ENCODE measurements at regions not wholly inside any gene's neighbourhood (a gene's known extent, or its start where the extent isn't known, plus 50 kb on each side); places are given as distances from the start of the nearest gene placed in this dataset.

- CTCF ChIA-PET = no interaction called here
- POLR2A ChIA-PET = no interaction called here
These were observed 153.5 kb downstream of the ZNF608 start for GRCh38 chr5:124592891-124593290.

- ChIA-PET POLR2A (no interaction called here), CTCF (no interaction called here)
These were observed 154.9 kb downstream of the ZNF608 start for GRCh38 chr5:124591583-124591982.

- ChIA-PET CTCF (no interaction called here), POLR2A (no interaction called here)
These were observed 155.8 kb downstream of the ZNF608 start for GRCh38 chr5:124590686-124591085.

GRCh38 chr5:124587280-124587679 lies 159.2 kb downstream of the ZNF608 start:
- CTCF ChIA-PET = no interaction called here
- POLR2A ChIA-PET = no interaction called here

GRCh38 chr5:124584991-124585715 lies 161.3 kb downstream of the ZNF608 start:
- POLR2A ChIA-PET = no interaction called here
- CTCF ChIA-PET = no interaction called here

GRCh38 chr5:124583469-124584350 lies 162.7 kb downstream of the ZNF608 start:
- POLR2A ChIA-PET = no interaction called here
- CTCF ChIA-PET = no interaction called here

- ChIA-PET CTCF (no interaction called here), POLR2A (no interaction called here)
These were observed 163.9 kb downstream of the ZNF608 start for GRCh38 chr5:124582561-124582840.

- ChIA-PET CTCF (no interaction called here), POLR2A (no interaction called here)
These were observed 164.5 kb downstream of the ZNF608 start for GRCh38 chr5:124581738-124582560.

GRCh38 chr5:124580925-124581737 lies 165.3 kb downstream of the ZNF608 start:
- CTCF ChIA-PET = interaction anchor here (0.6 kb wide), 1 partner anchor 900 kb away, joined by 3 read pairs; no protein-coding TSS in a partner anchor

GRCh38 chr5:124580512-124580911 lies 165.9 kb downstream of the ZNF608 start:
- CTCF ChIA-PET = interaction anchor here (0.6 kb wide), 1 partner anchor 901 kb away, joined by 3 read pairs; no protein-coding TSS in a partner anchor
- POLR2A ChIA-PET = no interaction called here

More at GRCh38 chr5:124580925-124581737, 165.3 kb downstream of the ZNF608 start:
- POLR2A ChIA-PET = no interaction called here

GRCh38 chr5:124576848-124577409 lies 169.5 kb downstream of the ZNF608 start:
- ChIA-PET POLR2A (no interaction called here), CTCF (no interaction called here)

GRCh38 chr5:124575725-124576124 lies 170.7 kb downstream of the ZNF608 start:
- CTCF ChIA-PET = no interaction called here
- POLR2A ChIA-PET = no interaction called here

GRCh38 chr5:124574521-124575436 lies 171.7 kb downstream of the ZNF608 start:
- ChIA-PET CTCF (no interaction called here), POLR2A (no interaction called here)

GRCh38 chr5:124572971-124573370 lies 173.5 kb downstream of the ZNF608 start:
- CTCF ChIA-PET = interaction anchor here (0.7 kb wide), 1 partner anchor 18 kb away, joined by 4 read pairs; no protein-coding TSS in a partner anchor
- POLR2A ChIA-PET = no interaction called here

- CTCF ChIA-PET = no interaction called here
- POLR2A ChIA-PET = no interaction called here
These were observed 176.0 kb downstream of the ZNF608 start for GRCh38 chr5:124570285-124571035.

- CTCF ChIA-PET = no interaction called here
- POLR2A ChIA-PET = no interaction called here
These were observed 179.5 kb downstream of the ZNF608 start for GRCh38 chr5:124566875-124567450.

- ChIA-PET CTCF (no interaction called here), POLR2A (no interaction called here)
These were observed 185.0 kb downstream of the ZNF608 start for GRCh38 chr5:124561451-124561850.
